ENCODE measurements at regions not wholly inside any gene's neighbourhood (a gene's known extent, or its start where the extent isn't known, plus 50 kb on each side); places are given as distances from the start of the nearest gene placed in this dataset.

DNA sequence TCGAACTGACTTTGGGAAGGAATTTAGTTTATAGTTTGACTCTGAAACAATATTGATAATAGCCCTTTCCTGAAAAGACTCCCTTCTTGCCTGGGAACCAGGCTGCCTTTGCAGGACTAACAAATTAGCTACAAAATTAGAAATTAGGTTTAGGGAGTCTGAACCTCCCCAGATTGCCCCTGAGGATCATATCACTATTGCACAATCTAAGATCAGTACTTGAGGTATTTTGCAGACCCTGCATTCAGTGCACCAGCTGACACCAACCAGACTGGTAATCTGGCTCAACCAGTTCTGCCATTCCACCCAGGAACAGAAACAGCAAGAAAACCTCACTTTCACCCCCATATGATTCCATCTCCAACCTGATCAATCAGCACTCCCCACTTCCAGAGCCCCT is 131.8 kb upstream of the GALNT5 start:
- no peak overlapping the region for H4K8ac ChIP-seq (ENCODE audit: low read depth in 2 of 2, low read length in 2 of 2)

More for the DNA sequence above, 131.8 kb upstream of the GALNT5 start:
- no peak overlapping the region for H3K4me2 ChIP-seq (ENCODE audit: low read depth, low read length)
- no peak overlapping the region for H2AK9ac ChIP-seq (replicated peaks; ENCODE audit: low read depth, low read length, poor library complexity)
- in situ Hi-C loops (cut with MboI; ENCODE audit: low sequenced_read_pairs) (no loop called here), intact Hi-C loops (cut with micrococcal nuclease) (no loop called here), dilution Hi-C loops (cut with HindIII; ENCODE audit: low sequenced_read_pairs, unreplicated experiment) (no loop called here)
- no peak overlapping the region for H2BK20ac ChIP-seq (ENCODE audit: low read depth, low read length)
- no peak overlapping the region for H2AK5ac ChIP-seq (ENCODE audit: low read depth, low read length)
- no CpG with 5 or more reads among the region's 1 CpG for WGBS, 2 experiments (ENCODE audit: extremely low coverage in 2 of 2, insufficient read length in 1 of 2)
- H3K4me3 ChIP-seq (ENCODE audit: insufficient read depth, low read depth, low read length): no peak overlapping the region
- H3K56ac ChIP-seq (ENCODE audit: extremely low read depth, insufficient read depth, low read length): no peak overlapping the region
- H3K9ac ChIP-seq (ENCODE audit: low read depth, low read length): no peak overlapping the region
- no peak overlapping the region for H3K27ac ChIP-seq (ENCODE audit: insufficient read depth, low read length)
- ATAC-seq (ENCODE audit: low read depth) (no peak), DNase-seq (no peak)
- no peaks in the 10 kb centered on the region for H3K4me1 ChIP-seq (ENCODE audit: control insufficient read depth, insufficient read depth, low read length)
- no peak overlapping the region for H2BK15ac ChIP-seq (ENCODE audit: low read depth, low read length)
- H3K27me3 ChIP-seq (ENCODE audit: control insufficient read depth, insufficient read depth, low read length): no peaks in the 10 kb centered on the region
- H2AFZ ChIP-seq (replicated peaks; ENCODE audit: low read length, poor library complexity): no peak overlapping the region
- H4K20me1 ChIP-seq (ENCODE audit: insufficient read depth, low read length): no peaks in the 10 kb centered on the region
- no peaks in the 10 kb centered on the region for H3K79me1 ChIP-seq (ENCODE audit: low read depth in 1 of 2, low read length in 2 of 2)
- H3K9me1 ChIP-seq (ENCODE audit: insufficient read depth, low read length): no peaks in the 10 kb centered on the region
- no peak overlapping the region for H2BK5ac ChIP-seq (ENCODE audit: low read depth, low read length, poor library complexity, severe bottlenecking)
- TF ChIP-seq CEBPB (IDR thresholded peaks at IDR 0.05; ENCODE audit: low read depth, low read length): peak; percentile 68
- TF ChIP-seq, protein P1, sequence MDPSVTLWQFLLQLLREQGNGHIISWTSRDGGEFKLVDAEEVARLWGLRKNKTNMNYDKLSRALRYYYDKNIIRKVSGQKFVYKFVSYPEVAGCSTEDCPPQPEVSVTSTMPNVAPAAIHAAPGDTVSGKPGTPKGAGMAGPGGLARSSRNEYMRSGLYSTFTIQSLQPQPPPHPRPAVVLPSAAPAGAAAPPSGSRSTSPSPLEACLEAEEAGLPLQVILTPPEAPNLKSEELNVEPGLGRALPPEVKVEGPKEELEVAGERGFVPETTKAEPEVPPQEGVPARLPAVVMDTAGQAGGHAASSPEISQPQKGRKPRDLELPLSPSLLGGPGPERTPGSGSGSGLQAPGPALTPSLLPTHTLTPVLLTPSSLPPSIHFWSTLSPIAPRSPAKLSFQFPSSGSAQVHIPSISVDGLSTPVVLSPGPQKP (IDR thresholded peaks at IDR 0.05; ENCODE audit: borderline replicate concordance, low read depth, low read length): no peak
- no peak overlapping the region for H3K23ac ChIP-seq (ENCODE audit: low read depth, low read length)
- no peak overlapping the region for H4K5ac ChIP-seq (ENCODE audit: low read depth, low read length)
- H3K18ac ChIP-seq (ENCODE audit: low read depth, low read length): no peak overlapping the region
- no peak overlapping the region for H2BK120ac ChIP-seq (ENCODE audit: low read depth, low read length)
- no TSS peak for BruUV-seq (replicated peaks)
- CTCF ChIA-PET: no interaction called here
- H3K36me3 ChIP-seq (ENCODE audit: control insufficient read depth, insufficient read depth, low read length): no peaks in the 10 kb centered on the region
- POLR2A ChIA-PET (ENCODE audit: unreplicated experiment): no interaction called here
- no peak overlapping the region for H4K91ac ChIP-seq (ENCODE audit: insufficient read depth, low read depth, low read length)
- H3K14ac ChIP-seq (replicated peaks; ENCODE audit: low read depth, low read length): no peak overlapping the region
- no peaks in the 10 kb centered on the region for H3K9me3 ChIP-seq (ENCODE audit: control insufficient read depth, insufficient read depth, low read length)
- H3K4ac ChIP-seq (ENCODE audit: low read depth, low read length): no peak overlapping the region

All from IMR-90 (cell line).